ENCODE measurements at regions not wholly inside any gene's neighbourhood (a gene's known extent, or its start where the extent isn't known, plus 50 kb on each side); places are given as distances from the start of the nearest gene placed in this dataset.
A peak's percentile ranks its signal among the peaks of the same experiment; 100 is the strongest.

GRCh38 chr10:43806831-43807640 is 158.4 kb upstream of the ZNF32 start:
- no peak for TF ChIP-seq CTCF (IDR thresholded peaks at IDR 0.05; ENCODE audit: low read length, missing control alignments)
- no peak overlapping the region for H3K4me3 ChIP-seq (replicated peaks; ENCODE audit: low read depth, low read length)
- DNase-seq (ENCODE audit: low read depth), result peak; percentile 37

GRCh38 chr10:43803791-43804190 is 155.1 kb upstream of the ZNF32 start:
- H3K4me3 ChIP-seq (replicated peaks; ENCODE audit: low read depth, low read length), result no peak overlapping the region
- no peak for DNase-seq (ENCODE audit: low read depth)
- TF ChIP-seq CTCF (IDR thresholded peaks at IDR 0.05; ENCODE audit: low read length, missing control alignments), result no peak

- H3K4me3 ChIP-seq (replicated peaks; ENCODE audit: low read depth, low read length), result no peak overlapping the region
- no peak for DNase-seq (ENCODE audit: low read depth)
- no peak for TF ChIP-seq CTCF (IDR thresholded peaks at IDR 0.05; ENCODE audit: low read length, missing control alignments)
Observed at GRCh38 chr10:43802988-43803696, 154.5 kb upstream of the ZNF32 start.

GRCh38 chr10:43801626-43802025 is 152.9 kb upstream of the ZNF32 start:
- no peak for TF ChIP-seq CTCF (IDR thresholded peaks at IDR 0.05; ENCODE audit: low read length, missing control alignments)
- no peak for DNase-seq (ENCODE audit: low read depth)
- no peak overlapping the region for H3K4me3 ChIP-seq (replicated peaks; ENCODE audit: low read depth, low read length)

- no peak for TF ChIP-seq CTCF (IDR thresholded peaks at IDR 0.05; ENCODE audit: low read length, missing control alignments)
- no peak for DNase-seq (ENCODE audit: low read depth)
- no peak overlapping the region for H3K4me3 ChIP-seq (replicated peaks; ENCODE audit: low read depth, low read length)
Observed at GRCh38 chr10:43801140-43801539, 152.5 kb upstream of the ZNF32 start.

GRCh38 chr10:43796781-43797180 is 148.1 kb upstream of the ZNF32 start:
- no peak overlapping the region for H3K4me3 ChIP-seq (replicated peaks; ENCODE audit: low read depth, low read length)
- no peak for DNase-seq (ENCODE audit: low read depth)
- TF ChIP-seq CTCF (IDR thresholded peaks at IDR 0.05; ENCODE audit: low read length, missing control alignments), result no peak

Measured in fibroblast of pulmonary artery (primary cell).